H54 (cell line): ENCODE measurements at regions not wholly inside any gene's neighbourhood (a gene's known extent, or its start where the extent isn't known, plus 50 kb on each side); places are given as distances from the start of the nearest gene placed in this dataset.

Experiments
- DNase-seq: peaks from one replicate; pipeline ENCODE4 v3.0.0; 2011; ENCODE audit warnings: low spot score, mixed read lengths; ENCODE audit not compliant: insufficient read length
- FAIRE-seq: peaks from 3 replicates; lab custom pipeline; 2011; peaks lifted over from hg19 to GRCh38; lab: Jason Lieb, UNC
- POLR2A ChIP-seq: IDR thresholded peaks from 2 replicates; pipeline ENCODE4 v1.6.1; 2011; ENCODE audit warnings: low read depth, mild to moderate bottlenecking, low read length

DNA sequence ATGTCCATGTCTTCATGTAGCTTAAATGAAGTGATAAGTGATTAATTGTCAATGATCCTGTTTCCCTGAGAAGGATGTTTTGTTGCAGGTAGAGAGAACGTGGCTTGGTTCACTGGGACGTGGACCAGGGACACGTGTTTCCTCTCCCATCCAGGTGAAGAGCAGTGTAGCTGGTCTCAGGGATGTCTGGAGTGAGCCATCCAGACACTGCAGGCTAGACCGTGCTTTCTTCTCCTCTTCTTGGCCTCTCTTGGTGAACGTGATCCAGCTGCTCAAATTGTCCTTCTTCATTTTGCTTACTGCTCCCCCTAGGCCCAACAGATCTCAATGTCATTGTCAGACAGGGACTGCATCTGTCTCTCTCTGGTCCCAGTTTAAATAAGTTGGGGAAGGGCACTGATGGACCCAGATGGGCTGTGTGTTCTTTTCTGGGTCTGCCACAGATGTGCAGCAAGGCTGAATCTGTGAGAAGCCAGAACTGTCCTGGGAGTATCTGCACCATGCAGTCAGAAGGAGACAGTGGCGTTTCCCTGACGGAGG, 263.8 kb downstream of the CYRIA start:
- DNase-seq (no peak), FAIRE-seq (no peak)
- no peak for TF ChIP-seq POLR2A

DNA sequence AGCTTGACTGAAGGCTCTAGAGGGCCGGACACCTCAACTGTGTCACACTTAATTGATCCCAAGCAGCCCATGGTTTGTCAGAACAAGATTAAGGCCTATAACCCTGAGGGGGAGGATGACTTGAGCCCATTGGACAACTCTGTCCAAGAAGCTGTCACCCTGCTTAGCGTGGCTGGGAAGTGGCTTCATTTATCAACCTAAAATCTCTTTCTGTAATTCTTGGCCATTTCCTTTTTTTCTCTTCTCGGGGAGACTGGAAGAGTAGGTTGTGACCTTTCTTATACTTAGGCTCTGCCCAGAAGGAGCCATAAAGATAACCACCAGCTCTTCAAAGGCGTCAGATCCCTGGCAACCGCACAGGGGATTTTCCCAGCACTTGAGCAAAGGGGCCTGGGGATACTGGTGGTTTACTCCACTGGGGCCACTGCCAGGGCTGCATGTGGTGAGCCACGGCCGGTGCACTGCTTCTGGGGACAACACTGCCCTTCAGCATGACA, 265.5 kb downstream of the CYRIA start:
- no peak for DNase-seq
- no peak for TF ChIP-seq POLR2A
- no peak for FAIRE-seq

DNA sequence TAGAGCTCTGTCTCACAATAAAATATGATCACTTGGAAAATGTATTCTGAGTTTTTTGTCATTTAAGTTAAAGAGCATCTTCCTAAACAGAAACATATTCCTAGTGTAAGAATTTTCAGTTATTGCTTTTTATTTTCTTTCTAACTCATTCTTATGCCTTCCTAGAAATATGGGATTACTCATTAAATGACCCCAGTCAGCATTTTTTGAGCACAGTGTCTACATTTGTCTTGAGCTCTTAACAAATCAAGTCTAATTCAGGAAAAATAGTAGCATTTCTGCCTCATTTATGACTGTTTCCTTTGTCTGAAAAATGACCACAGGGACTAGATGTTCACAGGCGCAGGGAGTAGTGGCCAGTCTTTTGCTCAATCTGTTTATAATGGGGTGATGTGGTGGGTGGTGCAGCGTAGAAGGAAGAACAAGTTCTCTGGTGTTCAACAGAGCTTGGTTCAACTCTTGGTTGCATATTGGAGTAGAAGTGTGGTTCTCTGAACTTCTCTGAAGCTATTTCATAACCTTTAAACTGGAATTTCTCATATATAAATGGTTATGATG, 267.1 kb downstream of the CYRIA start:
- FAIRE-seq (no peak), DNase-seq (no peak)
- no peak for TF ChIP-seq POLR2A

DNA sequence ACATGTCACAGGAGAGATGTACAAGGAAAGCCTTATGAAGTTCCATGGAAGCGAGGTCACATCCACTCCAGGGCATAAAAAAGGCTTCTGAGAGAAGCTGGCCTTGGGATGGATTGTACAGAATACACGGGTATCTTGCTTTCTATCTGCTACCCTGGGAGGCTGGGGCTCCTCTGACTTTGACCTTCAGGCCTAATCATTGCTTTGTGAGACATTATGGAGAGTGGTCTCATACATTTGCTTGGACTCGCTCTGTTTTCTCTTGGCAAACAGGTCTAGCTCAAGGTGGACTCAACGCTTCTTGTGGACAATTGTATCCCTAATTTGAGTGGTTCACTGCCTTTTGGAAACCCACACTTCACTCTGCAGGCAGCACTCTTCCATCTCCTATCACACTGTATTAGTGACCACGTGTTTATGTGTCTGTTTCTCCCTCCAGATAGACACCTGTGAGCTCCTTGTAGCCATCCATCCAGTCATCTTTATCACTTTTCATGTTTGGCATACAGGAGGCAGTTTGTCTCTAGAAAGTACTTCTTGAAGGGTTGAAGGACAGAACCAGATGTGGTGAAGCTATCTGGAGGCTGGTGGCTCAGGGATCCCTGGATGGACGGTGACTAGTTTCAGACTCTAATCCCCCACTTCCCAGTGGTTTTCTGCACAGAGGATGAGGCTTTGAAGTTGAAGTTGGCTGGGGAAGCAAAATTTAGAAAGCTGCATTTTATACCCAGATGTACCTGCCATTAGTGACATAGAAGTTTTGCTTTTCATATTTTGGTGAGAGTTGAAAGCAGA, 267.8 kb downstream of the CYRIA start:
- no peak for TF ChIP-seq POLR2A
- DNase-seq (no peak), FAIRE-seq (no peak)

DNA sequence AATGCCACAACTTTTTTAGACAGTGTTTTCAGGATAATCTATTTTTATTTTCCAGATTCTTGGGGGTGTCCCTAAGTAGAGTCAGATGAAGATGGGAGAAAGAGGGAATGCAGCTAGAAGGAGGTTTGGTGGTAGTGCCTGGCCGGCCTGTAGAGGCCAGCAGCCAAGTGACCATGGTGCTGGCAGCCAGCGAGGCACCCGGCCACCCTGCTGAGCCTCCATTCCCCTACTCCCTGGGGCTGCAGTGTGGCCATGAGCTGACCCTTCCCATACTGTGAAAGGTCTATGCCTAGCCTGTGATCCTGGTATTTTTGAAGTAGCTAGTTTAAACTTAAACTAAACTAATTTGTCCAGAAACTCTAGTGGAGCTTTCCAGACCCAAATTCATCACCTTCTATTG, 268.6 kb downstream of the CYRIA start:
- DNase-seq: no peak
- TF ChIP-seq POLR2A: no peak
- no peak for FAIRE-seq

DNA sequence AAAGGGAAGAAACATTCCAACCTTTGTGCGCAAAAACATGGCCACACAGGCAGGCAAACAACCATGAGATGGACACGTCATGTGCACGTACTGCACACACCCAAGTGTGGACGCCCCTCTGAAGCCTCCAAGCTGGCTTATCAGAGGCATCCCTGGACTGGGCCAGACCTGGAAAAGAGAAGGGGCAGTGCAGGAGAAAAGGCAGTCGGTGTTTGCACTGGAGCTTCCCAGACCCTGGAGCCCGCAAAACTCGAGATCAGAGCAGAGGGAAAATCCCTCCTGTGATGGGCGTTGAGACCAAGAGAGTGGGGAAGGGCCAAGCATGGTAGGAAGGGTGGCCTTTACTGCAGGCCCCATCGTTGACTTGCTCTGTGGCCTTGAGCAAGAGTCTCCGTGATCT, 269.5 kb downstream of the CYRIA start:
- DNase-seq (no peak), FAIRE-seq (no peak)
- TF ChIP-seq POLR2A: no peak

DNA sequence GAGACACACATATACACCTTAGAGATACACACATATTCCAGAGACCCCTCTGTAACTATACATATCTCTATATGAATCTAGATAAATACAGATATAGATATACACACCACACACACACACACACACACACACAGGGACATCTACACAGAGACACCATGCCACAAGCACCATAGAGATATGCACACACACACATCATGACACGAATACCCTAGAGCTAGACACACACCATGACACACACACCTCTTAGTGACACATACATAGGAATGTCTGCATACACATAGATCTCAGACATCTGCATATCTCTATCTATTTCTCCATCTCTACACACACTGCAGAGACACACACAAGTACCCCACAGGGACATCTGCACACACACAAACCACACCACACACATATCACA, 270.0 kb downstream of the CYRIA start:
- TF ChIP-seq POLR2A: no peak
- DNase-seq (no peak), FAIRE-seq (no peak)

DNA sequence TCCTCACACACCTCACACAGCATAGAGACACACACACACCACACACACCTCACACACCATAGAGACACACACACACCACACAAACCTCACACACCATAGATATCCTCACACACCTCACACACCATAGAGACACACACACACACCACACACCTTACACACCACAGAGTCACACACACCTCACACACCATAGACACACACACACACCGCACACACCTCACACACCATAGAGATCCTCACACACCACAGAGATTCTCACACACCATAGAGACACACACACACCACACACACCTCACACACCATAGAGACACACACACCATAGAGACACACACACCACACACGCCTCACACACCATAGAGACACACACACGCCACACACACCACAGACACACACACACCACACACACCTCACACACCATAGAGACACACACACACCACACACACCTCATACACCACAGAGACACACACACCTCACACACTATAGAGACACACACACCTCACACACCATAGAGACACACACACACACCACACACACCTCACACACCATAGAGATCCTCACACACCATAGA, 270.6 kb downstream of the CYRIA start:
- FAIRE-seq (no peak), DNase-seq (no peak)
- TF ChIP-seq POLR2A: no peak

DNA sequence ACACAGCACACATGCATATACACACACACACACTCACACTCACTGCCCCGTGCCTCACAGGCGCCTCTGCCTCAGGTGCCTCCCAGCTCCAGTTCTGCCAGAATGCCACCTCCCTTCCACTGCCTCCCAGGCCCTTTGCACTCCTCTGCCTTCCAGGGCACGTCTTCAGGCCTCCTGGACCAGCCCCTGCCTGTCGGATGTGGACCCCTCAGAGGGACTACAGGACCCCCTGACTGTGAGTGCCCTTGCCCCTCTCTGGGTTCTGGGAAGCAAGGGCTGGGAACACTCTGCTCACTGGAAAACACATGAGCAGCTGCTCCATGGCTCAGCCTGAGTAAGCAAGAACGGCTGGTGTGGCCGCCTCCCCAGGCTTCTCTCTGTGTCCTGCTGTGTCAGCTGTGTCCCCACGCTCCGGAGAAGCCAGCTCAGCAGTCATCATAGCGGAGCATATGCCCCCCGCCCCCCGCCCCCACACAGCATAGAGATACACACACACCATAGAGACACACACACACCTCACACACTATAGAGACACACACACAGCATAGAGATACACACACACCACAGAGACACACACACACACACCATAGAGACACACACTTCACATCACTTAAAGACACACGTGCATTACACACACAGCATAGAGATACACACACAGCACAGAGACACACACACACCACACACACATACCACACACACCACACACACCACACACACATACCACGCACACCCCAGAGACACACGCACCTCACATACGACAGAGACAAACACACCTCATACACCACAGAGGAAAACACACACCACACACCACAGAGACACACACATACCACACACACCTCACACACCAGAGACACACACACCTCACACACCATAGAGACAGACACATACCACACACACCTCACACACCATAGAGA, 271.3 kb downstream of the CYRIA start:
- TF ChIP-seq POLR2A: no peak
- no peak for FAIRE-seq
- DNase-seq: no peak

DNA sequence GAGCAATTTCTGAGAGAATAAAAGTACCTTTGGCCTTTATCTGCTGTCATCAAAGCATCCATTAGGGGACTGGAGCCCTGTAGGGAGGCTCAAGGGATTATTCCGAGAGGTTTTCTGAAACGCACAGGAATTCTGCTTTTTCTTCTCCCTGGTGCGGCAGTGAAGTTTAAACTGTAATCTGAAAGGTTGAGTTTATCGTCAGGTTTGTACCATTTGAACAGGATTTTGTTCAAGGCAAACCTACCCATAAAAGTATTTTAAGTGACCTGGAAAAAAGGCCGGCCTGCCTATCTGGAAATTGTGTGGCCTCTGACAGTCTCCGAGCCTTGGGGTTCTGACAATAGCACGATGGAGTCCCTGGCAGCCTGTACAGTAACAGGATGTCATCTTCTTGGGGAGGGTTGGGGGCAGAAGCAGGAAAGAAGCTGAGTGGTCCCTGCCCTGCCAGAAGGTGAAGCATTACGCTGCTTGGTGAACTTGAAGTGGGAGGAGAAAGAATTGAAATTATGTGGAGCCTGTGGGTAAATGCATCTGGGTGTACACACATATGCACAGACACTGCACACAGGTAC, 272.0 kb downstream of the CYRIA start:
- TF ChIP-seq POLR2A: no peak
- DNase-seq (no peak), FAIRE-seq (no peak)

DNA sequence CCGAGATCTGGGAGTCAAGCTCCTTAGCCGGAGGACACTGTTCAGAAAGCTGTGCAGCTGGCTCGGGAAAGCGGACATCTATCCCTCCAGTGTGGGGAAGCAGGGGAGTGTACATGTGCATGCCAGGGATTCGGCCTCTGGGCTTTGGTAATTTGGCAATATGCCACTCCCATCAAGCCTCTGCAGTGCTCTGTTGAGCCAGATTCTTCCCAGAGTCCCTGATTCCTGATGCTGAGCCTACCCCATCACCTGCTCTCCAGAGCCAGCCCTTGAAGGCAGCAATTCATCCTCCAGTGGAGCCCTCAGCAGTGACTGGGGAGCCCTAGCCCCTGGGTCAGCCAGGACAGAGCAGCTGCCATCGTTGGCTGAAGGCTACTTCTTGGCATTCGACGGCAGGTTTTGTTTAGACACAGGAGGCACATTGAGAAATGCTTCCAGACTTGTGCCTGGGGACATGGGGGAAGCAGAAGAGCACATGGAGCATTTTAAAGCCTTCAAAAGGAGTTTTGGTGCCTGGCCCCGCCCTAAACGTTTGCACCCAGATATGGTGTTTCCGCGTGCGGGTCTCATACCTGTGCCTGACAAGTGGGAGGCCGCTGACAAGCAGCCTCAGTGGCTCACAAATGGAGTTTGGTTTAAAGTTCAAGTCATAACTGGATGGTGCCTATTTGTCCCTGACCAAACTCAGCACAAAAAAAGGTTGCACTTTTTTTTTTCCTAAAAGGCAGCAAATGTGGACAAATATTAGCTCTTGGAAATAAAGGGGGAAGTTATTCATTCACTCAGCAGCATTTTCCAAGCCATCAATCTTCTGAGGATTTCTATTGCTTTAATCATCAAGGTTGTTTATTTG, 272.8 kb downstream of the CYRIA start:
- no peak for TF ChIP-seq POLR2A
- FAIRE-seq (no peak), DNase-seq (no peak)

DNA sequence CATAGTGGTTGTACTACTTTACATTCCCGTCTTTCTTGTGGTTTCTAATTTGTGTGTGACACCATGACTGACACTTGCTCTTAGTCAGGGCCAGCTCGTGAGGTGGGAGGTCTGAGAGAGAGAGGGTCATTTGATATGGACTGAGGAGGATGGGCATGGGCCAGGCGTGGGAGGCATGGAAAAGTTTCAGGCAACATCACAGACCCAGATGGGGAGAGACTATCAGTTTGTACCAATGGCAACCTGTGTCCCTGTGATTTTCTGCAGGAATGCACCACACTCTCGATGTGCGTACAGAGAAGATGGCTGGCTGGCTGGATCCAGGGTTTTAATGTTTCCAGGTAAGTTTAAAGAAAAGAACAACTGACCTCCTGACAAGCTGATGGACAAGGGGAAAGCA, 273.6 kb downstream of the CYRIA start:
- FAIRE-seq (no peak), DNase-seq (no peak)
- no peak for TF ChIP-seq POLR2A

DNA sequence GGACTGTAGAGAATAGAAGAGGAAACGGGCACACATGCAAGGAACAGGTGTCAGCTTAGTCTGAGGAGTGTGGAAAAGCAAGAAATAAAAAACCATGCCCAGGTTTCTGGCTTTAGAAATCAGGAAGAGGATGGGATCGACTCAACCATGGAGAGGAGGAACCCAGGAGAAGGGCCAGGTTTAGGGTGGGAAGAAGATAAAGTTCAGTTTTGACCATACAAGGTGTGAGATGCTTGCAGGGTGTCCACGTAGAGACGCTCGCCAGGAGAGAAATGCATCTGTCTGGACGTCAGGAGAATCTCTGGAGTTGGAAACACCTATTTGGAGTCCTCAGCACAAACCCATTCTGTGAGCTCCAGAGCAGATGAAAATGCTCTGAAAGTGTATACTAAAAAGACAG, 275.1 kb downstream of the CYRIA start:
- FAIRE-seq: no peak
- DNase-seq: no peak
- TF ChIP-seq POLR2A: no peak
